ENCODE measurements at regions not wholly inside any gene's neighbourhood (a gene's known extent, or its start where the extent isn't known, plus 50 kb on each side); places are given as distances from the start of the nearest gene placed in this dataset.

DNA sequence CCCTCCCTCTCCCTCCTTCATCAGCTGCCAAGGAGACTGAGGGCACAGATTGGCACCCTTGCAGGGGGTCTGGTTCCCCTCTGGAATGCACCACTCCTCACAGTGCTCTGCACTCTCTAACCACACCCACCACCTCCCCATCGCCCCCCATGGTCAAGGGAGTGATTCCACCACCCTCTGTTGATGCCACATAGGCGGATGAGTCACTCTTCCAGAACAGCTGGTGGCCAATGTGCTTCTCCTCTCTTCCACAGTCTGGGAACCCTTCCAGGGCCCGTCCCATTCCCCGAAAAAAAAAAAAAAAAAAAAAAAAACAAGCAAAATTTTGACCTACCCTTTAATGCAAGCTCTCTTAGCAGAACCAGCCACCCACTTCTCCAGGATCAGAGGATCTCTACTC lies 341.3 kb upstream of the KLF3 start:
- Histone ChIP-seq H3K4me1 (ENCODE audit: low read depth, poor library complexity, severe bottlenecking) (peaks cover 21% of the 10 kb centered on the region), H3K9ac (no peak overlapping the region), H3K27ac (no peak overlapping the region), H3K27me3 (ENCODE audit: insufficient read depth, low read depth) (no peaks in the 10 kb centered on the region), H2AFZ (ENCODE audit: low read depth) (no peak overlapping the region), H3K4me2 (no peak overlapping the region), H3K79me2 (ENCODE audit: insufficient read depth, low read depth) (no peaks in the 10 kb centered on the region), H4K20me1 (ENCODE audit: insufficient read depth) (no peaks in the 10 kb centered on the region), H3K4me3 (IDR thresholded peaks at IDR 0.05; ENCODE audit: insufficient read depth, low read depth, low read length) (no peak overlapping the region), H3K36me3 (ENCODE audit: insufficient read depth) (no peaks in the 10 kb centered on the region)
- no peak for TF ChIP-seq CTCF (conservative IDR thresholded peaks at IDR 0.05; ENCODE audit: low read depth, low read length)

GRCh38 chr4:38323141-38323641 lies 340.8 kb upstream of the KLF3 start:
- Histone ChIP-seq H3K36me3 (ENCODE audit: insufficient read depth) (no peaks in the 10 kb centered on the region), H3K79me2 (ENCODE audit: insufficient read depth, low read depth) (no peaks in the 10 kb centered on the region), H3K4me1 (ENCODE audit: low read depth, poor library complexity, severe bottlenecking) (peaks cover 19% of the 10 kb centered on the region), H3K27ac (no peak overlapping the region), H3K4me3 (IDR thresholded peaks at IDR 0.05; ENCODE audit: insufficient read depth, low read depth, low read length) (no peak overlapping the region), H3K27me3 (ENCODE audit: insufficient read depth, low read depth) (no peaks in the 10 kb centered on the region), H2AFZ (ENCODE audit: low read depth) (no peak overlapping the region), H4K20me1 (ENCODE audit: insufficient read depth) (no peaks in the 10 kb centered on the region), H3K4me2 (no peak overlapping the region), H3K9ac (no peak overlapping the region)
- TF ChIP-seq CTCF (conservative IDR thresholded peaks at IDR 0.05; ENCODE audit: low read depth, low read length), result no peak

GRCh38 chr4:38324861-38325628 lies 339.0 kb upstream of the KLF3 start:
- no peaks in the 10 kb centered on the region for H3K27me3 ChIP-seq (ENCODE audit: insufficient read depth, low read depth)
- TF ChIP-seq CTCF (conservative IDR thresholded peaks at IDR 0.05; ENCODE audit: low read depth, low read length), result no peak
- H3K36me3 ChIP-seq (ENCODE audit: insufficient read depth), result no peaks in the 10 kb centered on the region
- H3K4me1 ChIP-seq (ENCODE audit: low read depth, poor library complexity, severe bottlenecking), result peaks cover 6% of the 10 kb centered on the region
- H3K27ac ChIP-seq, result no peak overlapping the region
- H3K4me3 ChIP-seq (IDR thresholded peaks at IDR 0.05; ENCODE audit: insufficient read depth, low read depth, low read length), result no peak overlapping the region
- no peaks in the 10 kb centered on the region for H4K20me1 ChIP-seq (ENCODE audit: insufficient read depth)
- no peak overlapping the region for H3K9ac ChIP-seq
- no peaks in the 10 kb centered on the region for H3K79me2 ChIP-seq (ENCODE audit: insufficient read depth, low read depth)
- no peak overlapping the region for H3K4me2 ChIP-seq
- no peak overlapping the region for H2AFZ ChIP-seq (ENCODE audit: low read depth)

- no peak overlapping the region for H3K4me2 ChIP-seq
Measured at GRCh38 chr4:38325629-38325913, 338.4 kb upstream of the KLF3 start.

More at GRCh38 chr4:38325629-38325913, 338.4 kb upstream of the KLF3 start:
- no peak overlapping the region for H2AFZ ChIP-seq (ENCODE audit: low read depth)
- H3K36me3 ChIP-seq (ENCODE audit: insufficient read depth), result no peaks in the 10 kb centered on the region
- H3K79me2 ChIP-seq (ENCODE audit: insufficient read depth, low read depth), result no peaks in the 10 kb centered on the region
- no peak overlapping the region for H3K9ac ChIP-seq
- TF ChIP-seq CTCF (conservative IDR thresholded peaks at IDR 0.05; ENCODE audit: low read depth, low read length), result no peak
- H3K27me3 ChIP-seq (ENCODE audit: insufficient read depth, low read depth), result no peaks in the 10 kb centered on the region
- no peak overlapping the region for H3K4me3 ChIP-seq (IDR thresholded peaks at IDR 0.05; ENCODE audit: insufficient read depth, low read depth, low read length)
- peaks cover under 1% of the 10 kb centered on the region for H3K4me1 ChIP-seq (ENCODE audit: low read depth, poor library complexity, severe bottlenecking)
- H3K27ac ChIP-seq, result no peak overlapping the region
- H4K20me1 ChIP-seq (ENCODE audit: insufficient read depth), result no peaks in the 10 kb centered on the region

Measured in KMS-11 (cell line).